GM10266 (cell line): ENCODE measurements at regions not wholly inside any gene's neighbourhood (a gene's known extent, or its start where the extent isn't known, plus 50 kb on each side); places are given as distances from the start of the nearest gene placed in this dataset.

Experiments
- DNase-seq: peaks from one replicate; pipeline ENCODE4 v3.0.0; 2012; ENCODE audit errors: extremely low spot score
- TF ChIP-seq, protein P1 (sequence below): IDR thresholded peaks from 2 replicates; pipeline ENCODE4 v1.5.1; 2012; ENCODE audit warnings: mild to moderate bottlenecking, low read depth; ENCODE audit not compliant: control insufficient read depth, insufficient read depth; ENCODE audit errors: missing control alignments

DNA sequence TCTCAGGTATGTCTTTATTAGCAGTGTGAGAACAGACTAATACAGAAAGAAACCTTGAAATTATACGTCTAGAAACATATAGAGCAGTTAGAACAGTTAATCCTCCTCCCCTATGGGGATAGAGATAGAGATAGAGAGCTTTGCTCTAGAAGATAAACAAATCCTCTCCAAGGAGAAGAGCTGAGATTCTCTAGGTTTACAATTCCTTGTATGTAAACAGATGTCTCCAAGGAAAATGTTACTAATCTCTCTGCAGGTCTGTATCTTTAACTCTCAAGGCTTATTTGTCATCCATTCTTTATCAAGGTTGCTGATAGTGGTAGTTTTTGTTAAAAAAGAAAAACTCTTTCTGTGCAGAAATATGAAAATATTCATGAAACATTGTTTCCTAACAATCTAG is 282.1 kb upstream of the GIMD1 start:
- TF ChIP-seq, protein P1, sequence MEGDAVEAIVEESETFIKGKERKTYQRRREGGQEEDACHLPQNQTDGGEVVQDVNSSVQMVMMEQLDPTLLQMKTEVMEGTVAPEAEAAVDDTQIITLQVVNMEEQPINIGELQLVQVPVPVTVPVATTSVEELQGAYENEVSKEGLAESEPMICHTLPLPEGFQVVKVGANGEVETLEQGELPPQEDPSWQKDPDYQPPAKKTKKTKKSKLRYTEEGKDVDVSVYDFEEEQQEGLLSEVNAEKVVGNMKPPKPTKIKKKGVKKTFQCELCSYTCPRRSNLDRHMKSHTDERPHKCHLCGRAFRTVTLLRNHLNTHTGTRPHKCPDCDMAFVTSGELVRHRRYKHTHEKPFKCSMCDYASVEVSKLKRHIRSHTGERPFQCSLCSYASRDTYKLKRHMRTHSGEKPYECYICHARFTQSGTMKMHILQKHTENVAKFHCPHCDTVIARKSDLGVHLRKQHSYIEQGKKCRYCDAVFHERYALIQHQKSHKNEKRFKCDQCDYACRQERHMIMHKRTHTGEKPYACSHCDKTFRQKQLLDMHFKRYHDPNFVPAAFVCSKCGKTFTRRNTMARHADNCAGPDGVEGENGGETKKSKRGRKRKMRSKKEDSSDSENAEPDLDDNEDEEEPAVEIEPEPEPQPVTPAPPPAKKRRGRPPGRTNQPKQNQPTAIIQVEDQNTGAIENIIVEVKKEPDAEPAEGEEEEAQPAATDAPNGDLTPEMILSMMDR, result no peak
- DNase-seq, result no peak

DNA sequence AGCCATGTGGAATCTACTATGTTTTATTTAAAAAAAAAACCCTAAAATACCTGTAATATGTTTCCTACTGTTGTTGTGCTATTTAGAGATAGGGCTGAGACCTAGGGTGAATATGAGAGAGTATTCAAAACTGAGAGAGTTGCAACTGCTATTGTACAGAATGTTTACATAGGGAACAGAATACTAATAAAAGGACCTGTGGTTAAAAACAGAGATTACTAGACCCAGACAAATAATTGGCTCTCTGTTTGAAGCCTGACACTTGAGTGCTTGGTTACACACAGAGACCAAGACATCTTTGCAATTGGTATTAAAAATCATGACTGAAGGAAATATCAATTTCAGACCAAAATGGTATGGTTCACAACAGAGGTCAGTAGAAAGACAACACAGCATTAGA is 278.9 kb upstream of the GIMD1 start:
- DNase-seq, result no peak
- TF ChIP-seq, protein P1, result no peak

DNA sequence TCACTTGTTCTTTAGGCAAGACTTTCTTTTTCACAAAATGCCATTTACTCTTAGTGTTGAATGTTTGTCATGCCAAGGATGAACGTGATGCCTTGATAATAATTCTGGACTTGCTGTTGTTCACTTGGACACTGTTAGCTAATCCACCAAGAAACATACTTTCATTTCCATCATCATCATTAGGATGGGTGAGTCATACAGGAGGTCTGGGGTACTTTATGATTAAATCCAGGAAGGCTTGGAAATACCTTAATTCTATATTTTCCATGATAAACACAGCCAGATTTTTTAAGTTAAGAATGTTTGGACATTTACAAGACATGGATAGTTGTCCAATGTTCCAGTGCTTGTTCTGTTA is 260.7 kb upstream of the GIMD1 start:
- no peak for DNase-seq
- TF ChIP-seq, protein P1, result no peak

DNA sequence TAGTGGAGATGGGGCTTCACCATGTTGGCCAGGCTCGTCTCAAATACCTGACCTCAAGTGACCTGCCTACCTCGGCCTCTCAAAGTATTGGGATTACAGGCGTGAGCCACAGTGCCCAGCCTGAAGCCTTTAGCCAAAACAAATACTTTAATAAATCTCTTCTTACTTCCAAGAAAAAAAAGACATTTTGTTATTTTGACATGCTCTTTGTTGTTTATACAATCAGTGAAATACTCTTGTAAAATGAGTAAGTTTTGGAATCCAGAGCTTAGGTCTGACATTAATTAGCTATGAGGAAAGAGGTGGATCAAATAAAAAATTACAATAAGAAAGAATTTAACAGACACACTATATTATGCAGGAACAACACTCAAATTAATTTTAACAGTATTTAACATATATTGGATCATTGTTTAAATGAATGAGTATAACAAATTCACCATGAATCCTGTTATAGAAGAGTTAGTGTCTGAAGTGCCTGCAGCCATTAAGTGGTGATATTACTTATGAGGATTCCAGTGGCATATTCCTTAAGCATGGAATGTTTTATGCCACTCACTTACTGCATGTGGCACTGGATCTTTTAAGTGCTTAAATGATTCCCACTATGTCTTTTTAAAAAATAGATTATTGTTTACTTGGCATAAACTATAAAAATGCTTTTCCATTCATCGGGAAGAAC is 260.1 kb upstream of the GIMD1 start:
- TF ChIP-seq, protein P1, result no peak
- DNase-seq, result no peak

DNA sequence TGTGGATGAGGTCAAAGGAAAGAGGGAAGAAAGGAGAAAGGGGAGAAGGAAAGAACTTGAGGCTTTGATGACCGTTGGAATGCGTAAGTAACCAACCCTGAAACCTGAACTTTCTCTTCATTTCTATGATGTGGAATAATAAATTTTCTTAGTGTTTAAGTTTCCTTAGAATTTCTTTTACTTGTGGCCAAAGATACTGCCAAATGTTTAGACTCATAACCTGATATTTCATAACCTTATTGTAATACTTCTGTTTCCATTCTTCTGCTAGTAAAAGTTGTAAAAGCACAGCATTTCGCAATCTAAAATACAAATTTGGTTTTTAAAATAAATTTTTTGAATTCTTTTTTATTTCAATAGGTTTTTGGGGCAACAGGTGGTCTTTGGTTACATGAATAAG is 258.5 kb upstream of the GIMD1 start:
- no peak for DNase-seq
- TF ChIP-seq, protein P1, result no peak

DNA sequence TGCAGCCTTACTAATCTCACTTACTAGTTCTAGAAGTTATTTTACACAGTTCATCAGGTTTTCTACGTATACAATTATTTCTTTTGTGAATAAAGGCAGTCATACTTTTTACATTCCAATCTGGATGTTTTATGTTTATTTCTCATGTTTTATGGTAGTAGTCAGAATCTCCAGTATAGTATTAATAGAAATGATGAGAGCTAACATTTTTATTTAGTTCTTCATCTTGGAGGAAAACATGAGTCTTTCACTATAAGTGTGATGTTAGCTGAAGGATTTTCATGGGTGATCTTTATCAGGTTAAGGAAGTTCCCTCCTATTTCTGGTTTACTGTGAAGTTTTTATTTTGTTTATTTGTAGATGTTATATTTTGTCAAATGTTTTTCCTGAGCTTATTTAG is 256.1 kb upstream of the GIMD1 start:
- no peak for DNase-seq
- TF ChIP-seq, protein P1, result no peak

DNA sequence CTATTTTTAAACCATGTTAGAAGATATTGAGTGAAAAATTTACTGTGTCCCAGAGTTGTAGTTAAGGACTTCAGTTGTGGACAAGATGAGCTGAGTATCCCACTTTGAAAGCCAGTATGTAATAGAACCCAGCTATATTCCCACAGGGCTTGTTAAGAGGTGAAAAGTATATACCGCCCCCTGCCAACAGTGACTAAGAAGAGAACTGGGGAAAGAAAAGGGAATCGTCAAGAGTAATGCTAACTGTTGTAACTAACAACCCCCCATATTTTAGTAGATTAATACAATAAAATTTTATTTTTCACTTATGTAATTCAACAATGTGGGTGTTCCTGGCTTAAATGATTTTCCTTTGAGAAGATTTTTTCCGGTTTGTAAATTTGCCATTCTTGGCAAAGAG is 250.4 kb upstream of the GIMD1 start:
- DNase-seq, result no peak
- TF ChIP-seq, protein P1, result no peak
